ENCODE measurements at regions not wholly inside any gene's neighbourhood (a gene's known extent, or its start where the extent isn't known, plus 50 kb on each side); places are given as distances from the start of the nearest gene placed in this dataset.

DNA sequence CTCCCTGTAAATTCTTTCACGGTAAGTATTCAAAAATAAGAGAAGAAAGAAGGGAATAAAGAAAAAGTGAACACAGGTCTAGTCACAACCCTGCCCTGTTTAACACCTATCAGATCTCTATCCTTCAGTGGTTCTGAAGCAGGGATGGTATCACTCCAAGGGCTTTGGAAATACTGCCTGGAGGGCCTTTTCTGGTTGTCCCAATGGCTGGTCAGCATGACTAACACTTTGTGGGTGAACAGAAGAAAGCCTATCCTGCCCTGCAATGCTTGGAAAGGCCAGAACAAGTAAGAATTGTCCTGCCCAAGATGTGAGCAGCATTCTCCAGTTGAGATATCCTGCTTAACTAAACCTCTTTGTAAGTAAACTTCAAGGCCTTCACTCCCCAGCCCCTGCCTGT is 124.9 kb downstream of the TMEM167A start:
- H3K9ac ChIP-seq (ENCODE audit: insufficient read depth, low read depth, low read length), result no peak overlapping the region
- 50% methylated on average over 1 of the region's 1 CpG for WGBS (ENCODE audit: low lambda C conversion rate)
- intact Hi-C loops (cut with micrococcal nuclease; ENCODE audit: unreplicated experiment), result no loop called here
- no peaks in the 10 kb centered on the region for H3K79me2 ChIP-seq (ENCODE audit: insufficient read depth, low read length)
- no peaks in the 10 kb centered on the region for H3K36me3 ChIP-seq (replicated peaks in 1 of 2; ENCODE audit: control insufficient read depth in 1 of 2, insufficient read depth in 2 of 2, low read length in 2 of 2)
- no peak for FAIRE-seq
- no peaks in the 10 kb centered on the region for H3K4me1 ChIP-seq (ENCODE audit: insufficient read depth, low read length)
- no peak overlapping the region for H3K4me3 ChIP-seq (replicated peaks in 1 of 3; ENCODE audit: insufficient read depth in 1 of 3, low read depth in 2 of 3, low read length in 3 of 3)
- no peak overlapping the region for H3K27ac ChIP-seq (ENCODE audit: extremely low read length, insufficient read depth, low read length)
- H2AFZ ChIP-seq (ENCODE audit: low read length), result no peak overlapping the region
- no peaks in the 10 kb centered on the region; a peak in 1 of 5 replicates for H3K27me3 ChIP-seq (ENCODE audit: control insufficient read depth in 1 of 2, insufficient read depth in 2 of 2, low read length in 2 of 2)
- H3K9me3 ChIP-seq (ENCODE audit: low read length), result no peaks in the 10 kb centered on the region; the same call in 1 of the 2 replicates
- no peak for DNase-seq (ENCODE audit: low spot score)
- no TSS peak for BruUV-seq (replicated peaks)
- POLR2A ChIA-PET, result no interaction called here
- no peak for ATAC-seq
- CTCF ChIA-PET (ENCODE audit: low intra/inter-chr PET ratio, low total read pairs), result no interaction called here
- H4K20me1 ChIP-seq (ENCODE audit: insufficient read depth, low read length), result no peaks in the 10 kb centered on the region
- in situ Hi-C loops (cut with HindIII; ENCODE audit: extremely low pct_ligation_motif_present, low pct_unique_long_range_greater_than_20kb), result no loop called here
- H3K4me2 ChIP-seq (ENCODE audit: low read depth, low read length), result no peak overlapping the region
- no peak for TF ChIP-seq ZNF296 (CRISPR knock-in tag; conservative IDR thresholded peaks at IDR 0.05)
- no peak for TF ChIP-seq TEAD2 (CRISPR knock-in tag; IDR thresholded peaks at IDR 0.05)
- TF ChIP-seq, protein P1, sequence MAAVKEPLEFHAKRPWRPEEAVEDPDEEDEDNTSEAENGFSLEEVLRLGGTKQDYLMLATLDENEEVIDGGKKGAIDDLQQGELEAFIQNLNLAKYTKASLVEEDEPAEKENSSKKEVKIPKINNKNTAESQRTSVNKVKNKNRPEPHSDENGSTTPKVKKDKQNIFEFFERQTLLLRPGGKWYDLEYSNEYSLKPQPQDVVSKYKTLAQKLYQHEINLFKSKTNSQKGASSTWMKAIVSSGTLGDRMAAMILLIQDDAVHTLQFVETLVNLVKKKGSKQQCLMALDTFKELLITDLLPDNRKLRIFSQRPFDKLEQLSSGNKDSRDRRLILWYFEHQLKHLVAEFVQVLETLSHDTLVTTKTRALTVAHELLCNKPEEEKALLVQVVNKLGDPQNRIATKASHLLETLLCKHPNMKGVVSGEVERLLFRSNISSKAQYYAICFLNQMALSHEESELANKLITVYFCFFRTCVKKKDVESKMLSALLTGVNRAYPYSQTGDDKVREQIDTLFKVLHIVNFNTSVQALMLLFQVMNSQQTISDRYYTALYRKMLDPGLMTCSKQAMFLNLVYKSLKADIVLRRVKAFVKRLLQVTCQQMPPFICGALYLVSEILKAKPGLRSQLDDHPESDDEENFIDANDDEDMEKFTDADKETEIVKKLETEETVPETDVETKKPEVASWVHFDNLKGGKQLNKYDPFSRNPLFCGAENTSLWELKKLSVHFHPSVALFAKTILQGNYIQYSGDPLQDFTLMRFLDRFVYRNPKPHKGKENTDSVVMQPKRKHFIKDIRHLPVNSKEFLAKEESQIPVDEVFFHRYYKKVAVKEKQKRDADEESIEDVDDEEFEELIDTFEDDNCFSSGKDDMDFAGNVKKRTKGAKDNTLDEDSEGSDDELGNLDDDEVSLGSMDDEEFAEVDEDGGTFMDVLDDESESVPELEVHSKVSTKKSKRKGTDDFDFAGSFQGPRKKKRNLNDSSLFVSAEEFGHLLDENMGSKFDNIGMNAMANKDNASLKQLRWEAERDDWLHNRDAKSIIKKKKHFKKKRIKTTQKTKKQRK (IDR thresholded peaks at IDR 0.05; ENCODE audit: low read length), result no peak
- no peak for TF ChIP-seq NRL (CRISPR knock-in tag; IDR thresholded peaks at IDR 0.05; ENCODE audit: borderline replicate concordance)
- TF ChIP-seq NR2C2 (CRISPR knock-in tag; IDR thresholded peaks at IDR 0.05; ENCODE audit: borderline replicate concordance), result no peak
- no peak for TF ChIP-seq AHR (CRISPR knock-in tag; IDR thresholded peaks at IDR 0.05)
- no peak for TF ChIP-seq ZNF556 (CRISPR knock-in tag; IDR thresholded peaks at IDR 0.05; ENCODE audit: borderline replicate concordance)
- TF ChIP-seq MAFF (IDR thresholded peaks at IDR 0.05; ENCODE audit: low read depth, low read length), result no peak
- no peak for TF ChIP-seq ZNF780A (CRISPR knock-in tag; IDR thresholded peaks at IDR 0.05)
- no peak for TF ChIP-seq GTF2F1 (IDR thresholded peaks at IDR 0.05; ENCODE audit: low read length)
- TF ChIP-seq, protein P2, sequence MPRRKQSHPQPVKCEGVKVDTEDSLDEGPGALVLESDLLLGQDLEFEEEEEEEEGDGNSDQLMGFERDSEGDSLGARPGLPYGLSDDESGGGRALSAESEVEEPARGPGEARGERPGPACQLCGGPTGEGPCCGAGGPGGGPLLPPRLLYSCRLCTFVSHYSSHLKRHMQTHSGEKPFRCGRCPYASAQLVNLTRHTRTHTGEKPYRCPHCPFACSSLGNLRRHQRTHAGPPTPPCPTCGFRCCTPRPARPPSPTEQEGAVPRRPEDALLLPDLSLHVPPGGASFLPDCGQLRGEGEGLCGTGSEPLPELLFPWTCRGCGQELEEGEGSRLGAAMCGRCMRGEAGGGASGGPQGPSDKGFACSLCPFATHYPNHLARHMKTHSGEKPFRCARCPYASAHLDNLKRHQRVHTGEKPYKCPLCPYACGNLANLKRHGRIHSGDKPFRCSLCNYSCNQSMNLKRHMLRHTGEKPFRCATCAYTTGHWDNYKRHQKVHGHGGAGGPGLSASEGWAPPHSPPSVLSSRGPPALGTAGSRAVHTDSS (CRISPR knock-in tag; conservative IDR thresholded peaks at IDR 0.05), result no peak
- no peak for TF ChIP-seq JDP2 (CRISPR knock-in tag; IDR thresholded peaks at IDR 0.05; ENCODE audit: borderline replicate concordance)
- TF ChIP-seq ZNF530 (CRISPR knock-in tag; IDR thresholded peaks at IDR 0.05; ENCODE audit: low read depth), result no peak
- TF ChIP-seq TARDBP (CRISPR knock-in tag; IDR thresholded peaks at IDR 0.05), result no peak
- no peak for TF ChIP-seq NKX3-1 (CRISPR knock-in tag; IDR thresholded peaks at IDR 0.05)
- no peak for TF ChIP-seq MED8 (CRISPR knock-in tag; IDR thresholded peaks at IDR 0.05; ENCODE audit: insufficient replicate concordance)
- TF ChIP-seq, protein P3, sequence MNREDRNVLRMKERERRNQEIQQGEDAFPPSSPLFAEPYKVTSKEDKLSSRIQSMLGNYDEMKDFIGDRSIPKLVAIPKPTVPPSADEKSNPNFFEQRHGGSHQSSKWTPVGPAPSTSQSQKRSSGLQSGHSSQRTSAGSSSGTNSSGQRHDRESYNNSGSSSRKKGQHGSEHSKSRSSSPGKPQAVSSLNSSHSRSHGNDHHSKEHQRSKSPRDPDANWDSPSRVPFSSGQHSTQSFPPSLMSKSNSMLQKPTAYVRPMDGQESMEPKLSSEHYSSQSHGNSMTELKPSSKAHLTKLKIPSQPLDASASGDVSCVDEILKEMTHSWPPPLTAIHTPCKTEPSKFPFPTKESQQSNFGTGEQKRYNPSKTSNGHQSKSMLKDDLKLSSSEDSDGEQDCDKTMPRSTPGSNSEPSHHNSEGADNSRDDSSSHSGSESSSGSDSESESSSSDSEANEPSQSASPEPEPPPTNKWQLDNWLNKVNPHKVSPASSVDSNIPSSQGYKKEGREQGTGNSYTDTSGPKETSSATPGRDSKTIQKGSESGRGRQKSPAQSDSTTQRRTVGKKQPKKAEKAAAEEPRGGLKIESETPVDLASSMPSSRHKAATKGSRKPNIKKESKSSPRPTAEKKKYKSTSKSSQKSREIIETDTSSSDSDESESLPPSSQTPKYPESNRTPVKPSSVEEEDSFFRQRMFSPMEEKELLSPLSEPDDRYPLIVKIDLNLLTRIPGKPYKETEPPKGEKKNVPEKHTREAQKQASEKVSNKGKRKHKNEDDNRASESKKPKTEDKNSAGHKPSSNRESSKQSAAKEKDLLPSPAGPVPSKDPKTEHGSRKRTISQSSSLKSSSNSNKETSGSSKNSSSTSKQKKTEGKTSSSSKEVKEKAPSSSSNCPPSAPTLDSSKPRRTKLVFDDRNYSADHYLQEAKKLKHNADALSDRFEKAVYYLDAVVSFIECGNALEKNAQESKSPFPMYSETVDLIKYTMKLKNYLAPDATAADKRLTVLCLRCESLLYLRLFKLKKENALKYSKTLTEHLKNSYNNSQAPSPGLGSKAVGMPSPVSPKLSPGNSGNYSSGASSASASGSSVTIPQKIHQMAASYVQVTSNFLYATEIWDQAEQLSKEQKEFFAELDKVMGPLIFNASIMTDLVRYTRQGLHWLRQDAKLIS (CRISPR knock-in tag; IDR thresholded peaks at IDR 0.05), result no peak
- TF ChIP-seq SIX1 (CRISPR knock-in tag; IDR thresholded peaks at IDR 0.05; ENCODE audit: borderline replicate concordance), result no peak
- TF ChIP-seq HNRNPUL1 (IDR thresholded peaks at IDR 0.05; ENCODE audit: low read depth, low read length), result no peak

Measured in HepG2 (cell line).